Testis (tissue), 2 donors: ENCODE measurements at regions not wholly inside any gene's neighbourhood (a gene's known extent, or its start where the extent isn't known, plus 50 kb on each side); places are given as distances from the start of the nearest gene placed in this dataset.

ENCODE experiments used
- DNase-seq: peaks from one replicate; pipeline ENCODE4 v3.0.0-alpha.2; 2019
- H3K27ac ChIP-seq, 2 donors: fragments of 200-600 bp; sonication (generic); one replicate each; pipeline ENCODE4 v1.5.1; 2019
- H3K27me3 ChIP-seq: fragments of 200-600 bp; sonication (generic); one replicate; pipeline ENCODE4 v1.5.1; 2019
- H3K36me3 ChIP-seq: fragments of 200-600 bp; sonication (generic); one replicate; pipeline ENCODE4 v1.5.1; 2017; ENCODE audit warnings: low read depth; ENCODE audit errors: missing control alignments
- H3K4me1 ChIP-seq: fragments of 200-600 bp; sonication (generic); one replicate; pipeline ENCODE4 v1.5.1; 2019
- H3K4me3 ChIP-seq, 2 donors: fragments of 200-600 bp; sonication (generic); one replicate each; pipeline ENCODE4 v1.5.1; 2017 to 2019
- H3K9me3 ChIP-seq: fragments of 200-600 bp; sonication (generic); one replicate; pipeline ENCODE4 v1.5.1; 2017
- CTCF ChIP-seq, 3 experiments: fragments of 450-650 bp in 2 of 3; fragments of 200-600 bp in 1 of 3; sonication (generic) in 1 of 3; IDR thresholded peaks; one replicate each; pipeline ENCODE4 v1.5.1; 2016 to 2019; ENCODE audit warnings: antibody characterized with exemption in 3 of 3, mild to moderate bottlenecking in 2 of 3, moderate library complexity in 1 of 3
- POLR2A ChIP-seq: fragments of 450-650 bp; IDR thresholded peaks from one replicate; pipeline ENCODE4 v1.6.1; 2017; ENCODE audit warnings: antibody characterized with exemption, mild to moderate bottlenecking, moderate library complexity
- WGBS, 2 donors: methylation state at CpG; one replicate each; pipeline ENCODE4 v1.1.5; 2018; 5-methylcytosine and 5-hydroxymethylcytosine counted together
- intact Hi-C: fragments of 100-400 bp; cut with DNase I; formaldehyde crosslinking; loops from one replicate; pipeline ENCODE4 v1.15.1; 2023; ENCODE audit warnings: low total_unique reads

- no peak overlapping the region for H3K4me3 ChIP-seq
- intact Hi-C loops, result no loop called here
- H3K27ac ChIP-seq, result no peak overlapping the region
- WGBS, 2 donors, result 68 to 77% methylated on average over 3 of the region's 3 CpGs
- no peaks in the 10 kb centered on the region for H3K36me3 ChIP-seq
- DNase-seq, result no peak
- no peaks in the 10 kb centered on the region for H3K27me3 ChIP-seq
- no peaks in the 10 kb centered on the region for H3K9me3 ChIP-seq
- H3K4me1 ChIP-seq, result no peaks in the 10 kb centered on the region
- no peak for TF ChIP-seq CTCF (IDR thresholded peaks at IDR 0.05)
Measured at GRCh38 chr1:219478811-219479210, 134.1 kb downstream of the ZC3H11B start.

GRCh38 chr1:219477861-219478260 is 135.0 kb downstream of the ZC3H11B start:
- H3K4me1 ChIP-seq, result no peaks in the 10 kb centered on the region
- H3K27me3 ChIP-seq, result no peaks in the 10 kb centered on the region
- WGBS, 2 donors, result 83 to 84% methylated on average over 4 of the region's 4 CpGs
- H3K9me3 ChIP-seq, result no peaks in the 10 kb centered on the region
- no peaks in the 10 kb centered on the region for H3K36me3 ChIP-seq
- TF ChIP-seq CTCF (IDR thresholded peaks at IDR 0.05), result no peak
- no peak for TF ChIP-seq POLR2A
- no peak overlapping the region for H3K27ac ChIP-seq
- H3K4me3 ChIP-seq, result no peak overlapping the region
- intact Hi-C loops, result no loop called here
- no peak for DNase-seq

- no peaks in the 10 kb centered on the region for H3K9me3 ChIP-seq
- H3K4me1 ChIP-seq, result no peaks in the 10 kb centered on the region
- H3K36me3 ChIP-seq, result no peaks in the 10 kb centered on the region
- no peak for DNase-seq
- no peak overlapping the region for H3K4me3 ChIP-seq
- H3K27me3 ChIP-seq, result no peaks in the 10 kb centered on the region
- no peak overlapping the region for H3K27ac ChIP-seq
- WGBS, 2 donors, result 92 to 100% methylated on average over 1 of the region's 1 CpG
- intact Hi-C loops, result no loop called here
- TF ChIP-seq CTCF (IDR thresholded peaks at IDR 0.05), result no peak
- no peak for TF ChIP-seq POLR2A
Measured at GRCh38 chr1:219476716-219477115, 136.2 kb downstream of the ZC3H11B start.

GRCh38 chr1:219476116-219476515 is 136.8 kb downstream of the ZC3H11B start:
- H3K36me3 ChIP-seq, result no peaks in the 10 kb centered on the region
- no peaks in the 10 kb centered on the region for H3K9me3 ChIP-seq
- H3K27me3 ChIP-seq, result no peaks in the 10 kb centered on the region
- TF ChIP-seq POLR2A (no peak), CTCF (IDR thresholded peaks at IDR 0.05) (no peak)
- 77 to 81% methylated on average over 2 of the region's 2 CpGs for WGBS, 2 donors
- H3K4me3 ChIP-seq, result no peak overlapping the region
- DNase-seq, result no peak
- H3K4me1 ChIP-seq, result no peaks in the 10 kb centered on the region
- no peak overlapping the region for H3K27ac ChIP-seq
- intact Hi-C loops, result no loop called here

- no peaks in the 10 kb centered on the region for H3K9me3 ChIP-seq
- no peaks in the 10 kb centered on the region for H3K27me3 ChIP-seq
- no peak overlapping the region for H3K27ac ChIP-seq
- no peak overlapping the region for H3K4me3 ChIP-seq
- WGBS, 2 donors, result 96% methylated on average over 2 of the region's 2 CpGs
- no peaks in the 10 kb centered on the region for H3K4me1 ChIP-seq
- TF ChIP-seq CTCF (IDR thresholded peaks at IDR 0.05), result no peak
- no peak for TF ChIP-seq POLR2A
- no peak for DNase-seq
- H3K36me3 ChIP-seq, result no peaks in the 10 kb centered on the region
- intact Hi-C loops, result no loop called here
Measured at GRCh38 chr1:219472596-219472995, 140.3 kb downstream of the ZC3H11B start.
